GM12872 (cell line): ENCODE measurements at regions not wholly inside any gene's neighbourhood (a gene's known extent, or its start where the extent isn't known, plus 50 kb on each side); places are given as distances from the start of the nearest gene placed in this dataset.

ENCODE experiments used
- CTCF ChIP-seq: IDR thresholded peaks from 3 replicates; pipeline ENCODE4 v1.5.1; 2011; ENCODE audit warnings: low read depth, mild to moderate bottlenecking, low read length, moderate library complexity; ENCODE audit not compliant: insufficient read depth

- no peak for TF ChIP-seq CTCF
These were observed 139.4 kb downstream of the BMP2 start for GRCh38 chr20:6906871-6907270.

- TF ChIP-seq CTCF = no peak
These were observed 141.2 kb downstream of the BMP2 start for GRCh38 chr20:6908673-6909072.

GRCh38 chr20:6909608-6910007 lies 142.1 kb downstream of the BMP2 start:
- no peak for TF ChIP-seq CTCF

- no peak for TF ChIP-seq CTCF
These were observed 147.5 kb downstream of the BMP2 start for GRCh38 chr20:6914986-6915385.

- no peak for TF ChIP-seq CTCF
These were observed 149.5 kb downstream of the BMP2 start for GRCh38 chr20:6916938-6917337.

GRCh38 chr20:6919792-6920468 lies 152.4 kb downstream of the BMP2 start:
- TF ChIP-seq CTCF = no peak

- TF ChIP-seq CTCF = no peak
These were observed 153.6 kb downstream of the BMP2 start for GRCh38 chr20:6920991-6921613.
